Activated T-cell treated with anti-CD3 and anti-CD28 coated beads, Interleukin-2, amount 50 U/mL, for 24 hours (primary cell): ENCODE measurements at regions not wholly inside any gene's neighbourhood (a gene's known extent, or its start where the extent isn't known, plus 50 kb on each side); places are given as distances from the start of the nearest gene placed in this dataset.
"Not testable (repeated sequence)": the region's sequence is repeated elsewhere in the genome, so short reads cannot be mapped to it uniquely, and the experiment has no call there.

Experiments used
- DNase-seq: peaks from one replicate; pipeline ENCODE4 v3.0.0-alpha.2; 2020
- H3K27ac Mint-ChIP-seq: 2 replicates; pipeline ENCODE4 v1.8.0; 2020; ENCODE audit warnings: mild to moderate bottlenecking, mixed read lengths
- H3K27me3 Mint-ChIP-seq: 2 replicates; pipeline ENCODE4 v1.8.0; 2020; ENCODE audit warnings: mixed read lengths
- H3K36me3 Mint-ChIP-seq: 2 replicates; pipeline ENCODE4 v1.8.0; 2020; ENCODE audit warnings: low read depth, mixed read lengths
- H3K4me1 Mint-ChIP-seq: 2 replicates; pipeline ENCODE4 v1.8.0; 2020; ENCODE audit warnings: low read depth, mixed read lengths
- H3K4me3 Mint-ChIP-seq: 2 replicates; pipeline ENCODE4 v1.8.0; 2020; ENCODE audit warnings: mild to moderate bottlenecking, moderate library complexity, mixed read lengths
- H3K9me3 Mint-ChIP-seq: 2 replicates; pipeline ENCODE4 v1.8.0; 2020; ENCODE audit warnings: mixed read lengths

GRCh38 chrX:88072339-88073030 is 554.9 kb downstream of the KLHL4 start:
- peaks cover under 1% of the 10 kb centered on the region for H3K9me3 Mint-ChIP-seq
- DNase-seq, result no peak
- H3K4me1 Mint-ChIP-seq, result no peaks in the 10 kb centered on the region
- H3K27me3 Mint-ChIP-seq, result no peaks in the 10 kb centered on the region
- H3K36me3 Mint-ChIP-seq, result no peaks in the 10 kb centered on the region
- no peak overlapping the region for H3K4me3 Mint-ChIP-seq
- H3K27ac Mint-ChIP-seq, result no peak overlapping the region

- Mint-ChIP-seq H3K4me1 (no peaks in the 10 kb centered on the region), H3K9me3 (no peaks in the 10 kb centered on the region), H3K27ac (no peak overlapping the region), H3K4me3 (no peak overlapping the region), H3K27me3 (peaks cover 11% of the 10 kb centered on the region), H3K36me3 (no peaks in the 10 kb centered on the region)
- no peak for DNase-seq
These were observed 584.4 kb downstream of the KLHL4 start for GRCh38 chrX:88101968-88102367.

GRCh38 chrX:88135735-88136134 is 611.3 kb upstream of the CPXCR1 start:
- no peaks in the 10 kb centered on the region for H3K36me3 Mint-ChIP-seq
- H3K27ac Mint-ChIP-seq, result no peak overlapping the region
- no peak for DNase-seq
- H3K27me3 Mint-ChIP-seq, result peaks cover 12% of the 10 kb centered on the region
- no peak overlapping the region for H3K4me3 Mint-ChIP-seq
- H3K4me1 Mint-ChIP-seq, result no peaks in the 10 kb centered on the region
- H3K9me3 Mint-ChIP-seq, result no peaks in the 10 kb centered on the region

- no peak overlapping the region for H3K4me3 Mint-ChIP-seq
- DNase-seq, result no peak
- no peaks in the 10 kb centered on the region for H3K4me1 Mint-ChIP-seq
- no peaks in the 10 kb centered on the region for H3K36me3 Mint-ChIP-seq
- H3K9me3 Mint-ChIP-seq, result no peaks in the 10 kb centered on the region
- peaks cover 12% of the 10 kb centered on the region for H3K27me3 Mint-ChIP-seq
- H3K27ac Mint-ChIP-seq, result no peak overlapping the region
These were observed 610.7 kb upstream of the CPXCR1 start for GRCh38 chrX:88136328-88136727.

GRCh38 chrX:88146577-88146976 is 600.4 kb upstream of the CPXCR1 start:
- Mint-ChIP-seq H3K36me3 (no peaks in the 10 kb centered on the region), H3K4me1 (no peaks in the 10 kb centered on the region), H3K27ac (no peak overlapping the region), H3K4me3 (no peak overlapping the region), H3K27me3 (peaks cover 5% of the 10 kb centered on the region), H3K9me3 (no peaks in the 10 kb centered on the region)
- no peak for DNase-seq

- Mint-ChIP-seq H3K36me3 (no peaks in the 10 kb centered on the region), H3K4me1 (no peaks in the 10 kb centered on the region), H3K4me3 (no peak overlapping the region), H3K27ac (no peak overlapping the region), H3K9me3 (peaks cover 2% of the 10 kb centered on the region), H3K27me3 (peaks cover 13% of the 10 kb centered on the region)
- no peak for DNase-seq
These were observed 576.5 kb upstream of the CPXCR1 start for GRCh38 chrX:88170553-88170952.

- H3K27ac Mint-ChIP-seq, DNase-seq, H3K4me1 Mint-ChIP-seq, H3K9me3 Mint-ChIP-seq, H3K4me3 Mint-ChIP-seq, H3K36me3 Mint-ChIP-seq: not testable (repeated sequence)
- peaks cover 13% of the 10 kb centered on the region for H3K27me3 Mint-ChIP-seq
These were observed 573.0 kb upstream of the CPXCR1 start for GRCh38 chrX:88173932-88174440.

GRCh38 chrX:88202149-88202548 is 544.9 kb upstream of the CPXCR1 start:
- Mint-ChIP-seq H3K4me3 (no peak overlapping the region), H3K4me1 (no peaks in the 10 kb centered on the region), H3K9me3 (peaks cover 3% of the 10 kb centered on the region), H3K36me3 (no peaks in the 10 kb centered on the region), H3K27ac (no peak overlapping the region), H3K27me3 (peaks cover 2% of the 10 kb centered on the region)
- no peak for DNase-seq

GRCh38 chrX:88244066-88244465 is 503.0 kb upstream of the CPXCR1 start:
- Mint-ChIP-seq H3K4me1 (no peaks in the 10 kb centered on the region), H3K27ac (no peak overlapping the region), H3K9me3 (peaks cover 3% of the 10 kb centered on the region), H3K36me3 (no peaks in the 10 kb centered on the region), H3K27me3 (no peaks in the 10 kb centered on the region), H3K4me3 (no peak overlapping the region)
- no peak for DNase-seq

GRCh38 chrX:88284844-88285243 is 462.2 kb upstream of the CPXCR1 start:
- Mint-ChIP-seq H3K27ac (no peak overlapping the region), H3K36me3 (no peaks in the 10 kb centered on the region), H3K4me1 (no peaks in the 10 kb centered on the region), H3K4me3 (no peak overlapping the region), H3K9me3 (peaks cover 4% of the 10 kb centered on the region), H3K27me3 (no peaks in the 10 kb centered on the region)
- DNase-seq, result no peak

- H3K4me3 Mint-ChIP-seq, H3K9me3 Mint-ChIP-seq, H3K27ac Mint-ChIP-seq, H3K27me3 Mint-ChIP-seq, H3K4me1 Mint-ChIP-seq, DNase-seq, H3K36me3 Mint-ChIP-seq: not testable (repeated sequence)
These were observed 433.1 kb upstream of the CPXCR1 start for GRCh38 chrX:88313972-88314371.

GRCh38 chrX:88325634-88326033 is 421.4 kb upstream of the CPXCR1 start:
- no peak for DNase-seq
- peaks cover 6% of the 10 kb centered on the region for H3K27me3 Mint-ChIP-seq
- H3K27ac Mint-ChIP-seq, result no peak overlapping the region
- H3K4me1 Mint-ChIP-seq, result no peaks in the 10 kb centered on the region
- H3K4me3 Mint-ChIP-seq, result no peak overlapping the region
- no peaks in the 10 kb centered on the region for H3K9me3 Mint-ChIP-seq
- no peaks in the 10 kb centered on the region for H3K36me3 Mint-ChIP-seq

- Mint-ChIP-seq H3K27ac (no peak overlapping the region), H3K9me3 (peaks cover 2% of the 10 kb centered on the region), H3K4me3 (no peak overlapping the region), H3K4me1 (no peaks in the 10 kb centered on the region), H3K36me3 (no peaks in the 10 kb centered on the region), H3K27me3 (no peaks in the 10 kb centered on the region)
- DNase-seq, result no peak
These were observed 391.8 kb upstream of the CPXCR1 start for GRCh38 chrX:88355252-88355651.

GRCh38 chrX:88366314-88366713 is 380.7 kb upstream of the CPXCR1 start:
- no peaks in the 10 kb centered on the region for H3K36me3 Mint-ChIP-seq
- H3K27ac Mint-ChIP-seq, result no peak overlapping the region
- H3K27me3 Mint-ChIP-seq, result no peaks in the 10 kb centered on the region
- no peaks in the 10 kb centered on the region for H3K4me1 Mint-ChIP-seq
- peaks cover 11% of the 10 kb centered on the region for H3K9me3 Mint-ChIP-seq
- no peak overlapping the region for H3K4me3 Mint-ChIP-seq
- no peak for DNase-seq

GRCh38 chrX:88378406-88378805 is 368.6 kb upstream of the CPXCR1 start:
- H3K4me1 Mint-ChIP-seq, result no peaks in the 10 kb centered on the region
- DNase-seq, result no peak
- H3K9me3 Mint-ChIP-seq, result no peaks in the 10 kb centered on the region
- no peak overlapping the region for H3K27ac Mint-ChIP-seq
- peaks cover 16% of the 10 kb centered on the region for H3K27me3 Mint-ChIP-seq
- H3K4me3 Mint-ChIP-seq, result no peak overlapping the region
- H3K36me3 Mint-ChIP-seq, result no peaks in the 10 kb centered on the region

GRCh38 chrX:88397551-88397950 is 349.5 kb upstream of the CPXCR1 start:
- Mint-ChIP-seq H3K4me3 (no peak overlapping the region), H3K9me3 (peaks cover 2% of the 10 kb centered on the region), H3K4me1 (no peaks in the 10 kb centered on the region), H3K27me3 (peaks cover 9% of the 10 kb centered on the region), H3K36me3 (no peaks in the 10 kb centered on the region), H3K27ac (no peak overlapping the region)
- DNase-seq, result no peak
